ENCODE measurements at regions not wholly inside any gene's neighbourhood (a gene's known extent, or its start where the extent isn't known, plus 50 kb on each side); places are given as distances from the start of the nearest gene placed in this dataset.

GRCh38 chr10:130424418-130424817 is 288.2 kb downstream of the GLRX3 start:
- no peak for DNase-seq
- Histone ChIP-seq H2BK20ac (ENCODE audit: low read depth, low read length, poor library complexity, severe bottlenecking) (no peak overlapping the region), H3K23ac (ENCODE audit: insufficient read length, low read depth, low read length) (no peak overlapping the region), H2BK15ac (ENCODE audit: low read depth, low read length) (no peak overlapping the region), H3K18ac (ENCODE audit: insufficient read length, low read depth, low read length) (no peak overlapping the region), H3K4me1 (ENCODE audit: insufficient read depth, low read length) (no peaks in the 10 kb centered on the region), H3K4ac (ENCODE audit: low read depth, low read length) (no peak overlapping the region), H4K91ac (ENCODE audit: insufficient read length, low read depth, low read length) (no peak overlapping the region), H3K27me3 (ENCODE audit: insufficient read depth, low read length) (no peaks in the 10 kb centered on the region; the same call in 1 of the 2 replicates), H4K20me1 (ENCODE audit: control insufficient read depth, insufficient read depth, insufficient read length) (no peaks in the 10 kb centered on the region), H2BK12ac (ENCODE audit: insufficient read length, low read depth, low read length) (no peak overlapping the region), H3K79me2 (ENCODE audit: insufficient read depth, low read length) (no peaks in the 10 kb centered on the region), H2AFZ (ENCODE audit: low read length) (no peak overlapping the region), H3T11ph (ENCODE audit: low read length) (no peak overlapping the region), H2BK120ac (ENCODE audit: low read depth, low read length, poor library complexity, severe bottlenecking) (no peak overlapping the region), H3K9me3 (ENCODE audit: control insufficient read depth, low read depth, low read length) (no peaks in the 10 kb centered on the region), H2BK5ac (ENCODE audit: insufficient read length, low read length) (no peak overlapping the region), H4K8ac (replicated peaks; ENCODE audit: insufficient read length, low read depth, low read length) (no peak overlapping the region), H2AK5ac (ENCODE audit: insufficient read length, low read length) (no peak overlapping the region), H3K14ac (ENCODE audit: insufficient read depth, low read length) (no peak overlapping the region), H3K9ac (ENCODE audit: extremely low read depth, insufficient read length, low read length) (no peak overlapping the region), H3K79me1 (ENCODE audit: insufficient read depth, low read depth, low read length, poor library complexity, severe bottlenecking) (no peaks in the 10 kb centered on the region), H3K4me2 (ENCODE audit: insufficient read depth, insufficient read length, low read length) (no peak overlapping the region), H3K23me2 (ENCODE audit: insufficient read length, low read depth, low read length, poor library complexity, severe bottlenecking) (no peaks in the 10 kb centered on the region), H3K56ac (ENCODE audit: insufficient read length, low read depth, low read length) (no peak overlapping the region), H4K5ac (ENCODE audit: insufficient read length, low read depth, low read length) (no peak overlapping the region), H3K27ac (ENCODE audit: insufficient read length, low read depth, low read length) (no peak overlapping the region)
- no CpG with 5 or more reads among the region's 10 CpGs for WGBS (ENCODE audit: extremely low coverage, insufficient read length, low lambda C conversion rate)
- Mint-ChIP-seq H3K27me3 (ENCODE audit: low read depth) (no peaks in the 10 kb centered on the region), H3K4me1 (no peaks in the 10 kb centered on the region), H3K27ac (peak overlapping the region in 1 of 3 experiments; percentile 84; a peak in 1 of 7 replicates), H3K36me3 (ENCODE audit: insufficient read depth in 1 of 3, low read depth in 3 of 3) (no peaks in the 10 kb centered on the region), H3K4me3 (no peak overlapping the region), H3K9me3 (peaks cover 0 to 3% of the 10 kb centered on the region in 2 experiments; a peak in 1 of 5 replicates)
- no peak for TF ChIP-seq CTCF (conservative IDR thresholded peaks at IDR 0.05)

Data from H9 (cell line).